H1 (cell line): ENCODE measurements at regions not wholly inside any gene's neighbourhood (a gene's known extent, or its start where the extent isn't known, plus 50 kb on each side); places are given as distances from the start of the nearest gene placed in this dataset.
A peak's percentile ranks its signal among the peaks of the same experiment; 100 is the strongest.

Experiments used
- CTCF ChIA-PET: fragments of 300-600 bp; sonication (Branson Sonifier 250); formaldehyde crosslinking; loops from one replicate; lab custom pipeline; 2021; ENCODE audit not compliant: partially characterized antibody; lab: Charles Lee
- POLR2A ChIA-PET: fragments of 300-600 bp; sonication (Branson Sonifier 250); formaldehyde crosslinking; loops from one replicate; lab custom pipeline; 2021; ENCODE audit warnings: inconsistent platforms; ENCODE audit not compliant: partially characterized antibody; lab: Charles Lee
- DNase-seq, 2 experiments: peaks; one replicate each; pipeline versions ENCODE4 v3.0.0 to v3.0.0-alpha.2; 2010 to 2022; ENCODE audit warnings: low spot score in 2 of 2, low read depth in 1 of 2, mixed read lengths in 1 of 2
- FAIRE-seq: peaks from 2 replicates; lab custom pipeline; 2011; peaks lifted over from hg19 to GRCh38; lab: Jason Lieb, UNC
- H2AFZ ChIP-seq: 2 replicates; pipeline ENCODE4 v1.8.1; 2012; ENCODE audit warnings: low read length, inconsistent platforms
- H2AK5ac ChIP-seq: 2 replicates; pipeline ENCODE4 v1.6.1; 2013; ENCODE audit warnings: low read depth, low read length
- H2BK120ac ChIP-seq: replicated peaks from 2 replicates; pipeline ENCODE3; 2013; ENCODE audit warnings: low read depth, low read length, inconsistent platforms
- H2BK12ac ChIP-seq: 2 replicates; pipeline ENCODE4 v1.6.1; 2013; ENCODE audit warnings: low read depth, low read length
- H2BK15ac ChIP-seq: 2 replicates; pipeline ENCODE4 v1.6.1; 2013; ENCODE audit warnings: low read length
- H2BK20ac ChIP-seq: 2 replicates; pipeline ENCODE4 v1.6.1; 2013; ENCODE audit warnings: low read length
- H2BK5ac ChIP-seq: 2 replicates; pipeline ENCODE4 v1.6.1; 2013; ENCODE audit warnings: low read depth, low read length
- H3K14ac ChIP-seq: 2 replicates; pipeline ENCODE4 v1.6.1; 2013; ENCODE audit warnings: inconsistent platforms; ENCODE audit not compliant: insufficient read length
- H3K18ac ChIP-seq: 2 replicates; pipeline ENCODE4 v1.6.1; 2013; ENCODE audit warnings: low read length; ENCODE audit errors: extremely low read depth
- H3K23ac ChIP-seq: 2 replicates; pipeline ENCODE4 v1.6.1; 2013; ENCODE audit warnings: inconsistent platforms; ENCODE audit not compliant: insufficient read length
- H3K23me2 ChIP-seq: 2 replicates; pipeline ENCODE4 v1.6.1; 2013; ENCODE audit warnings: low read depth, low read length
- H3K27ac ChIP-seq: 2 replicates; pipeline ENCODE4 v1.6.1; 2011; ENCODE audit warnings: low read depth, low read length, inconsistent platforms
- H3K27me3 ChIP-seq, 4 experiments: replicated peaks in 1 of 4; 1 replicate in 1 of 4; 2 replicates in 3 of 4; pipeline versions ENCODE4 v1.6.1 to v1.8.1; 2011 to 2013; ENCODE audit warnings: low read length in 3 of 4, mild to moderate bottlenecking in 3 of 4, inconsistent platforms in 2 of 4, mixed read lengths in 2 of 4, moderate library complexity in 1 of 4; ENCODE audit not compliant: control insufficient read depth in 3 of 4, insufficient read depth in 3 of 4; ENCODE audit errors: extremely low read depth in 1 of 4
- H3K36me3 ChIP-seq, 4 experiments: 2 replicates each; pipeline versions ENCODE4 v1.6.1 to v1.8.1; 2011 to 2013; ENCODE audit warnings: mild to moderate bottlenecking in 4 of 4, low read length in 3 of 4, moderate library complexity in 2 of 4, control low read depth in 1 of 4, inconsistent platforms in 1 of 4; ENCODE audit not compliant: insufficient read depth in 4 of 4, control insufficient read depth in 2 of 4
- H3K4ac ChIP-seq: replicated peaks from 2 replicates; pipeline ENCODE3; 2013; ENCODE audit warnings: low read length, low read depth, mixed read lengths, inconsistent platforms; ENCODE audit not compliant: insufficient read length
- H3K4me1 ChIP-seq, 4 experiments: replicated peaks in 1 of 4; 1 replicate in 1 of 4; 2 replicates in 3 of 4; pipeline versions ENCODE4 v1.6.1 to v1.8.1; 2011 to 2013; ENCODE audit warnings: low read length in 3 of 4, inconsistent platforms in 2 of 4, mixed read lengths in 1 of 4; ENCODE audit not compliant: insufficient read depth in 4 of 4, control insufficient read depth in 3 of 4
- H3K4me2 ChIP-seq, 2 experiments: 2 replicates each; pipeline versions ENCODE4 v1.6.1 to v1.8.1; 2011 to 2013; ENCODE audit warnings: low read depth in 2 of 2, low read length in 2 of 2, control low read depth in 1 of 2, inconsistent platforms in 1 of 2, mild to moderate bottlenecking in 1 of 2; ENCODE audit not compliant: insufficient read depth in 1 of 2
- H3K4me3 ChIP-seq, 4 experiments: fragments of 200-600, 300-600 bp in 1 of 4; sonication (generic), shearing (Covaris generic), sonication (Bioruptor Twin) in 1 of 4; 2 replicates each; pipeline versions ENCODE4 v1.5.1 to v1.8.1; 2011 to 2016; ENCODE audit warnings: low read length in 4 of 4, low read depth in 3 of 4, control low read depth in 2 of 4, inconsistent platforms in 2 of 4, mild to moderate bottlenecking in 2 of 4, mixed read lengths in 1 of 4, moderate library complexity in 1 of 4; ENCODE audit not compliant: insufficient read depth in 2 of 4; ENCODE audit errors: extremely low read depth in 1 of 4
- H3K56ac ChIP-seq: replicated peaks from 2 replicates; pipeline ENCODE3; 2013; ENCODE audit warnings: low read depth, mild to moderate bottlenecking, mixed read lengths, low read length, inconsistent platforms; ENCODE audit not compliant: insufficient read length
- H3K79me1 ChIP-seq: 2 replicates; pipeline ENCODE4 v1.6.1; 2013; ENCODE audit warnings: low read depth, low read length, control low read depth
- H3K79me2 ChIP-seq, 2 experiments: 2 replicates each; pipeline versions ENCODE4 v1.6.1 to v1.8.1; 2012 to 2013; ENCODE audit warnings: low read length in 2 of 2, mild to moderate bottlenecking in 2 of 2, inconsistent platforms in 1 of 2; ENCODE audit not compliant: insufficient read depth in 2 of 2, control insufficient read depth in 1 of 2
- H3K9ac ChIP-seq, 4 experiments: replicated peaks in 1 of 4; 1 replicate in 1 of 4; 2 replicates in 3 of 4; pipeline versions ENCODE4 v1.6.1 to v1.8.1; 2011 to 2013; ENCODE audit warnings: low read depth in 3 of 4, low read length in 3 of 4, control low read depth in 2 of 4, mild to moderate bottlenecking in 2 of 4, moderate library complexity in 2 of 4, inconsistent platforms in 1 of 4; ENCODE audit errors: extremely low read depth in 1 of 4
- H3K9me3 ChIP-seq, 2 experiments: 2 replicates each; pipeline versions ENCODE4 v1.6.1 to v1.8.1; 2012 to 2013; ENCODE audit warnings: mild to moderate bottlenecking in 2 of 2, moderate library complexity in 2 of 2, control low read depth in 1 of 2, inconsistent platforms in 1 of 2, low read depth in 1 of 2, low read length in 1 of 2, mixed read lengths in 1 of 2; ENCODE audit not compliant: insufficient read depth in 2 of 2
- H4K20me1 ChIP-seq, 2 experiments: replicated peaks in 1 of 2; 2 replicates each; pipeline versions ENCODE3 to v1.8.1; 2011 to 2013; ENCODE audit warnings: inconsistent platforms in 2 of 2, low read length in 2 of 2, mild to moderate bottlenecking in 1 of 2; ENCODE audit not compliant: insufficient read depth in 2 of 2, control insufficient read depth in 1 of 2
- H4K5ac ChIP-seq: 2 replicates; pipeline ENCODE4 v1.6.1; 2013; ENCODE audit warnings: low read length, low read depth, mixed read lengths, inconsistent platforms; ENCODE audit not compliant: insufficient read length
- H4K8ac ChIP-seq: 2 replicates; pipeline ENCODE4 v1.8.0; 2013; ENCODE audit warnings: mild to moderate bottlenecking, moderate library complexity, low read length, inconsistent platforms; ENCODE audit not compliant: insufficient read depth; ENCODE audit errors: extremely low read depth
- H4K91ac ChIP-seq: replicated peaks from 2 replicates; pipeline ENCODE3; 2013; ENCODE audit warnings: low read length, mixed read lengths, inconsistent platforms; ENCODE audit not compliant: insufficient read length
- EZH2 ChIP-seq: fragments of 200-600 bp; sonication (generic); IDR thresholded peaks from 2 replicates; pipeline ENCODE4 v1.7.1; 2012; ENCODE audit warnings: low read depth, mild to moderate bottlenecking, moderate library complexity, low read length, inconsistent platforms; ENCODE audit not compliant: severe bottlenecking
- HDAC6 ChIP-seq: IDR thresholded peaks from one replicate; pipeline ENCODE4 v1.7.1; 2012; ENCODE audit warnings: low read depth, mild to moderate bottlenecking, inconsistent platforms, low read length, moderate library complexity
- MAX ChIP-seq: IDR thresholded peaks from 2 replicates; pipeline ENCODE4 v1.6.1; 2012; ENCODE audit warnings: inconsistent platforms
- PHF8 ChIP-seq: fragments of 200-600 bp; sonication (generic); conservative IDR thresholded peaks from 2 replicates; pipeline ENCODE4 v1.7.1; 2012; ENCODE audit warnings: low read depth, mild to moderate bottlenecking, inconsistent platforms, low read length, moderate library complexity
- RNF2 ChIP-seq: fragments of 200-900, 300-1000 bp; sonication (generic); IDR thresholded peaks from 2 replicates; pipeline ENCODE4 v1.7.1; 2016; ENCODE audit warnings: borderline replicate concordance, low read depth, mild to moderate bottlenecking, antibody characterized with exemption, low read length; ENCODE audit not compliant: poor library complexity, severe bottlenecking; ENCODE audit errors: missing control alignments
- SIN3A ChIP-seq, 2 experiments: IDR thresholded peaks in 1 of 2; conservative IDR thresholded peaks in 1 of 2; 2 replicates each; pipeline ENCODE4 v1.6.1; 2011 to 2012; ENCODE audit warnings: low read length in 2 of 2, improper control_type of control experiment in 1 of 2, low read depth in 1 of 2, mild to moderate bottlenecking in 1 of 2
- SIX5 ChIP-seq: IDR thresholded peaks from 2 replicates; pipeline ENCODE4 v1.6.1; 2011; ENCODE audit warnings: mild to moderate bottlenecking, low read depth, low read length
- SP2 ChIP-seq: IDR thresholded peaks from 2 replicates; pipeline ENCODE4 v1.6.1; 2012; ENCODE audit warnings: mild to moderate bottlenecking, low read length, inconsistent platforms
- SP4 ChIP-seq: IDR thresholded peaks from 2 replicates; pipeline ENCODE4 v1.6.1; 2012; ENCODE audit warnings: low read length, inconsistent platforms
- YY1 ChIP-seq: IDR thresholded peaks from 2 replicates; pipeline ENCODE4 v1.6.1; 2011; ENCODE audit warnings: low read depth, mild to moderate bottlenecking, low read length
- WGBS, 2 experiments: shearing (Covaris generic) in 1 of 2; methylation state at CpG; one replicate each; pipeline versions ENCODE4 v1.1.6 to v1.1.7; 2013 to 2015; ENCODE audit warnings: low lambda C conversion rate in 2 of 2, mixed read lengths in 2 of 2, inconsistent platforms in 1 of 2, low coverage in 1 of 2, missing lambda C conversion rate in 1 of 2; ENCODE audit not compliant: insufficient replicate concordance in 2 of 2, insufficient coverage in 1 of 2, insufficient read length in 1 of 2; ENCODE audit errors: extremely low coverage in 1 of 2, missing lambda C conversion rate in 1 of 2; 5-methylcytosine and 5-hydroxymethylcytosine counted together

GRCh38 chr6:50543666-50544065 lies 169.7 kb upstream of the TFAP2D start:
- 85% methylated on average over 7 of the region's 7 CpGs; no CpG with 5 or more reads in 1 of the 2 experiments for WGBS, 2 experiments
- Histone ChIP-seq H4K5ac (no peak overlapping the region), H3K18ac (no peak overlapping the region), H2BK15ac (no peak overlapping the region), H2BK20ac (no peak overlapping the region), H3K14ac (no peak overlapping the region)
- FAIRE-seq, result no peak
- TF ChIP-seq SIX5 (no peak), SIN3A (conservative IDR thresholded peaks at IDR 0.05 in 1 of 2, IDR thresholded peaks at IDR 0.05 in 1 of 2; ENCODE audit: low read depth in 1 of 2, low read length in 2 of 2) (no peak), RNF2 (no peak), PHF8 (no peak), SP4 (no peak), EZH2 (no peak), HDAC6 (no peak), SP2 (no peak), MAX (no peak), YY1 (no peak)
- TF ChIP-seq, all 59 proteins: peak for 0
- H3K23me2 ChIP-seq, result no peaks in the 10 kb centered on the region
- H4K20me1 ChIP-seq, result no peaks in the 10 kb centered on the region
- H4K8ac ChIP-seq, result no peak overlapping the region
- no peak overlapping the region for H3K27ac ChIP-seq
- no peaks in the 10 kb centered on the region for H3K9me3 ChIP-seq
- no peak overlapping the region for H3K4me2 ChIP-seq
- no peak overlapping the region for H3K4ac ChIP-seq
- CTCF ChIA-PET, result interaction anchor here (0.9 to 2.3 kb wide), 2 partner anchors 9 to 15 kb away, joined by 3 to 7 read pairs; no protein-coding TSS in a partner anchor
- no peaks in the 10 kb centered on the region for H3K27me3 ChIP-seq
- H3K79me1 ChIP-seq, result no peaks in the 10 kb centered on the region
- H3K56ac ChIP-seq, result no peak overlapping the region
- peaks cover 0 to 3% (median 0%) of the 10 kb centered on the region in 4 experiments; a peak in 1 of 7 replicates for H3K4me1 ChIP-seq
- H2BK120ac ChIP-seq, result no peak overlapping the region
- H2AK5ac ChIP-seq, result no peak overlapping the region
- no peak overlapping the region for H2AFZ ChIP-seq
- H3K36me3 ChIP-seq, result no peaks in the 10 kb centered on the region
- no peak overlapping the region for H3K23ac ChIP-seq
- H3K79me2 ChIP-seq, result no peaks in the 10 kb centered on the region
- no peak overlapping the region for H2BK5ac ChIP-seq
- POLR2A ChIA-PET, result no interaction called here
- no peak overlapping the region for H4K91ac ChIP-seq
- peak overlapping the region in 1 of 4 experiments; percentile 40; a peak in 1 of 7 replicates for H3K9ac ChIP-seq
- DNase-seq, result no peak
- H2BK12ac ChIP-seq, result no peak overlapping the region
- no peak overlapping the region for H3K4me3 ChIP-seq
